ENCODE measurements at regions not wholly inside any gene's neighbourhood (a gene's known extent, or its start where the extent isn't known, plus 50 kb on each side); places are given as distances from the start of the nearest gene placed in this dataset.

DNA sequence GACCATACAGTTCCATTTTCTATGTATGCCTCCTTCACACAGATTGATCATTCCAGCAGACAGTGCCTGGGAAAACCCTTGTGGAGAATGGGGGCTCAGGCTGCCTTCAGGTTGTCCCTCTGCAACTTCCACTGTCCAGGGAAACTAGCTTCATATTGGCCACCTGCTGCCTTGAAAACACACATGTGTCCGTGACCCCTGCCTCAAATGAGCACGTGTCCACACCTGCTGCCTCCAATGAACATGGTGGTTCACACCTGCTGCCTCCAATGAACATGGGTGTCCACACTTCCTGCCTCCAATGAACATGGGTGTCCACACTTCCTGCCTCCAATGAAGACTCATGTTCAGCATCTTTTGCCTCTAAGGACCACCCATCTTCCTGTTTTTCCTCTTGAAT, 185.4 kb upstream of the ADCY2 start:
- Histone ChIP-seq H3K4me3 (ENCODE audit: low read depth, low read length) (no peak overlapping the region), H3K27me3 (ENCODE audit: control insufficient read depth, insufficient read depth, low read length) (no peaks in the 10 kb centered on the region), H3K27ac (ENCODE audit: low read depth, low read length) (no peak overlapping the region), H3K9me3 (ENCODE audit: control insufficient read depth, insufficient read depth, low read length) (peaks cover 39% of the 10 kb centered on the region)
- POLR2A ChIA-PET = no interaction called here
- CTCF ChIA-PET = no interaction called here
- DNase-seq (ENCODE audit: low read depth, low spot score) = no peak
- TF ChIP-seq, protein P1, sequence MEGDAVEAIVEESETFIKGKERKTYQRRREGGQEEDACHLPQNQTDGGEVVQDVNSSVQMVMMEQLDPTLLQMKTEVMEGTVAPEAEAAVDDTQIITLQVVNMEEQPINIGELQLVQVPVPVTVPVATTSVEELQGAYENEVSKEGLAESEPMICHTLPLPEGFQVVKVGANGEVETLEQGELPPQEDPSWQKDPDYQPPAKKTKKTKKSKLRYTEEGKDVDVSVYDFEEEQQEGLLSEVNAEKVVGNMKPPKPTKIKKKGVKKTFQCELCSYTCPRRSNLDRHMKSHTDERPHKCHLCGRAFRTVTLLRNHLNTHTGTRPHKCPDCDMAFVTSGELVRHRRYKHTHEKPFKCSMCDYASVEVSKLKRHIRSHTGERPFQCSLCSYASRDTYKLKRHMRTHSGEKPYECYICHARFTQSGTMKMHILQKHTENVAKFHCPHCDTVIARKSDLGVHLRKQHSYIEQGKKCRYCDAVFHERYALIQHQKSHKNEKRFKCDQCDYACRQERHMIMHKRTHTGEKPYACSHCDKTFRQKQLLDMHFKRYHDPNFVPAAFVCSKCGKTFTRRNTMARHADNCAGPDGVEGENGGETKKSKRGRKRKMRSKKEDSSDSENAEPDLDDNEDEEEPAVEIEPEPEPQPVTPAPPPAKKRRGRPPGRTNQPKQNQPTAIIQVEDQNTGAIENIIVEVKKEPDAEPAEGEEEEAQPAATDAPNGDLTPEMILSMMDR (IDR thresholded peaks at IDR 0.05; ENCODE audit: low read depth, low read length) = no peak

DNA sequence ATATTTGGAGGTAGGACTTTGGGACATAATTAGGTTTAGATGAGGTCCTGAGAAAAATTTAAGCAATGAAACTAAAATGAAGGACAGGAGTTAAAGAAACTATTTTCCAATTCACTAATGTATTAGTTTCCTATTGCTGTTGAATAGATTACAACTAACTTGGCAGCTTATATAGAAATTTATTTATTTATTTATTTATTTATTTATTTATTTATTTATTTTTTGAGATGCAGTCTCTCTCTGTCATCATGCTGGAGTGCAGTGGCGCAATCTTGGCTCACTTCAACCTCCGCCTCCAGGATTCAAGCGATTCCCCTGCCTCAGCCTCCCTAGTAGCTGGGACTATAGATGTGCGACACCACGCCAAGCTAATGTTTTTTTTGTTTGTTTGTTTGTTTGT, 182.4 kb upstream of the ADCY2 start:
- Histone ChIP-seq H3K27me3 (ENCODE audit: control insufficient read depth, insufficient read depth, low read length) (no peaks in the 10 kb centered on the region), H3K4me3 (ENCODE audit: low read depth, low read length) (no peak overlapping the region), H3K27ac (ENCODE audit: low read depth, low read length) (no peak overlapping the region), H3K9me3 (ENCODE audit: control insufficient read depth, insufficient read depth, low read length) (peaks cover 33% of the 10 kb centered on the region)
- TF ChIP-seq, protein P1 (IDR thresholded peaks at IDR 0.05; ENCODE audit: low read depth, low read length) = no peak
- no peak for DNase-seq (ENCODE audit: low read depth, low spot score)
- ChIA-PET POLR2A (no interaction called here), CTCF (no interaction called here)

DNA sequence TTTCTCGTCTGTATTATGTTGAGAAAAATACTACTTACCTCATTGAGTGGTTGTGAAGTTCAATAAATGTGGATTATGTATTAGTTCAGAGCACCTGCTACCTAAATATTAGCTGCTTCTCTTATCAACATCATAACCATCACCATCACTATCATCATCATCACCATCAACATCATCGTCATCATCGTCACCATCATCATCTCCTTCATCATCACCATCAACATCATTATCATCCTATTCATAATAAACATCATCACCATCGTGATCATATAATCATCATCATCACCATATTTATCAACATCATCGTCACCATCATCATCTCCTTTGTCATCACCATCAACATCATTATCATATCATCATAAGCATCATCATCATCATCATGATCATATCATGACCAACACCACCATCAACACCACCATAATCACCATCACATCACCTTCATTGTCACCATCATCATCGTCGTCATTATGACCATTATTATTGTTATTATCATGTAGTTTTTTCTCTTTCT, 181.0 kb upstream of the ADCY2 start:
- TF ChIP-seq, protein P1 (IDR thresholded peaks at IDR 0.05; ENCODE audit: low read depth, low read length) = no peak
- Histone ChIP-seq H3K4me3 (ENCODE audit: low read depth, low read length) (no peak overlapping the region), H3K27me3 (ENCODE audit: control insufficient read depth, insufficient read depth, low read length) (no peaks in the 10 kb centered on the region), H3K27ac (ENCODE audit: low read depth, low read length) (no peak overlapping the region), H3K9me3 (ENCODE audit: control insufficient read depth, insufficient read depth, low read length) (peaks cover 27% of the 10 kb centered on the region)
- CTCF ChIA-PET = no interaction called here
- POLR2A ChIA-PET = no interaction called here
- DNase-seq (ENCODE audit: low read depth, low spot score) = no peak

DNA sequence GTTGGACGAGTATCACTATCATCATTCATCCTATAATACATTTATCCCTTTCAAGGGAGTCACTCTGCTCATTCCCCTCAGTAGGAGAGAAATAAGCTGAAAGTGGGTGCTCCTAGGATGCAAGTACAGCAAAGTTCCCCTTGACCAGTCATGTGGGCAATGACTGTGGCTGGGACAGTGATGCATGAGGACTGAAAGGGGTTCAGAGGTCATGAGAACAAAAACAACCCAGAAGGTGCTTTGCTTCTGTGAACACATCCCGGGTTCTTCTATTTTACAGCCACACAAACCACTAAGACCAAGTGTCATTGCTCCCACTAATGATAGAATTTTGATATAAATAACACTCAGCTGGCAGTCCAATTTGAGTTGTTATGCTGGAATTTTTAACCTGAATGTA, 177.8 kb upstream of the ADCY2 start:
- no peak overlapping the region for H3K27ac ChIP-seq (ENCODE audit: low read depth, low read length)
- peaks cover 16% of the 10 kb centered on the region for H3K9me3 ChIP-seq (ENCODE audit: control insufficient read depth, insufficient read depth, low read length)
- no peak for DNase-seq (ENCODE audit: low read depth, low spot score)
- ChIA-PET POLR2A (no interaction called here), CTCF (no interaction called here)
- H3K27me3 ChIP-seq (ENCODE audit: control insufficient read depth, insufficient read depth, low read length) = no peaks in the 10 kb centered on the region
- TF ChIP-seq, protein P1 (IDR thresholded peaks at IDR 0.05; ENCODE audit: low read depth, low read length) = no peak
- H3K4me3 ChIP-seq (ENCODE audit: low read depth, low read length) = no peak overlapping the region

DNA sequence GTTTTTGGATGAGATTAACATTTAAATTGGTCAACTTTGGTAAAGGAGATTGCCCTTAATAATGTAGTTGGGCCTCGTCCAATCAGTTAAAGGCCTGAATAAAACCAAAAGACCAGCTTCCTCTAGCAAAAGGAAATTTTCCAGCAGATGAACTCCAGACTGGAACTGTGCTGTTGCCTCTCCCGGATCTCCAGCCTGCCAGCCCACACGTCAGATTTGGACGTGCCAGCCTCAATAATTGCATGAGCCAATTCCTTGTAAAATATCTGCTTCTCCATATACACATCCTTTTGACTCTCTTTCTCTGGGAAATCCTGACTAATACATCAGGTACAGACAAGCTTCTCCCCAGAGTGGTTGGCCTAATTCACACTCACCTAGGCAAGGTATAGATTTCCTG, 175.8 kb upstream of the ADCY2 start:
- H3K27ac ChIP-seq (ENCODE audit: low read depth, low read length) = no peak overlapping the region
- ChIA-PET CTCF (no interaction called here), POLR2A (no interaction called here)
- DNase-seq (ENCODE audit: low read depth, low spot score) = no peak
- H3K27me3 ChIP-seq (ENCODE audit: control insufficient read depth, insufficient read depth, low read length) = no peaks in the 10 kb centered on the region
- peaks cover 20% of the 10 kb centered on the region for H3K9me3 ChIP-seq (ENCODE audit: control insufficient read depth, insufficient read depth, low read length)
- TF ChIP-seq, protein P1 (IDR thresholded peaks at IDR 0.05; ENCODE audit: low read depth, low read length) = no peak
- no peak overlapping the region for H3K4me3 ChIP-seq (ENCODE audit: low read depth, low read length)

Measured in AG04450 (cell line).